ENCODE measurements at regions not wholly inside any gene's neighbourhood (a gene's known extent, or its start where the extent isn't known, plus 50 kb on each side); places are given as distances from the start of the nearest gene placed in this dataset.

GRCh38 chr5:54756301-54756700 lies 229.1 kb downstream of the ESM1 start:
- no peaks in the 10 kb centered on the region for H3K27me3 Mint-ChIP-seq (ENCODE audit: unreplicated experiment)
- H3K9me3 Mint-ChIP-seq (ENCODE audit: low read depth, unreplicated experiment) = no peaks in the 10 kb centered on the region
- H3K27ac Mint-ChIP-seq (ENCODE audit: unreplicated experiment) = no peak overlapping the region
- intact Hi-C loops (cut with micrococcal nuclease; ENCODE audit: unreplicated experiment) = no loop called here
- CTCF ChIA-PET = no interaction called here
- no peak for DNase-seq
- no peak overlapping the region for H3K4me3 Mint-ChIP-seq (ENCODE audit: low read depth, unreplicated experiment)
- no peak for TF ChIP-seq CTCF (IDR thresholded peaks at IDR 0.05; ENCODE audit: unreplicated experiment)
- H3K4me1 Mint-ChIP-seq (ENCODE audit: low read depth, unreplicated experiment) = no peaks in the 10 kb centered on the region
- H3K36me3 Mint-ChIP-seq (ENCODE audit: insufficient read depth, unreplicated experiment) = no peaks in the 10 kb centered on the region
- no TSS peak for BruUV-seq (replicated peaks)

GRCh38 chr5:54754878-54755277 lies 230.5 kb downstream of the ESM1 start:
- H3K27ac Mint-ChIP-seq (ENCODE audit: unreplicated experiment) = no peak overlapping the region
- CTCF ChIA-PET = no interaction called here
- no peaks in the 10 kb centered on the region for H3K4me1 Mint-ChIP-seq (ENCODE audit: low read depth, unreplicated experiment)

GRCh38 chr5:54754420-54754819 lies 231.0 kb downstream of the ESM1 start:
- no peaks in the 10 kb centered on the region for H3K4me1 Mint-ChIP-seq (ENCODE audit: low read depth, unreplicated experiment)
- no peaks in the 10 kb centered on the region for H3K9me3 Mint-ChIP-seq (ENCODE audit: low read depth, unreplicated experiment)
- TF ChIP-seq CTCF (IDR thresholded peaks at IDR 0.05; ENCODE audit: unreplicated experiment) = no peak
- no peaks in the 10 kb centered on the region for H3K27me3 Mint-ChIP-seq (ENCODE audit: unreplicated experiment)
- H3K36me3 Mint-ChIP-seq (ENCODE audit: insufficient read depth, unreplicated experiment) = no peaks in the 10 kb centered on the region
- DNase-seq = no peak
- H3K4me3 Mint-ChIP-seq (ENCODE audit: low read depth, unreplicated experiment) = no peak overlapping the region
- no TSS peak for BruUV-seq (replicated peaks)
- intact Hi-C loops (cut with micrococcal nuclease; ENCODE audit: unreplicated experiment) = no loop called here
- CTCF ChIA-PET = interaction anchor here (0.7 to 1.3 kb wide), 2 partner anchors 12 to 171 kb away, joined by 3 read pairs; no protein-coding TSS in a partner anchor
- no peak overlapping the region for H3K27ac Mint-ChIP-seq (ENCODE audit: unreplicated experiment)

More at GRCh38 chr5:54754878-54755277, 230.5 kb downstream of the ESM1 start:
- Mint-ChIP-seq H3K4me3 (ENCODE audit: low read depth, unreplicated experiment) (no peak overlapping the region), H3K27me3 (ENCODE audit: unreplicated experiment) (no peaks in the 10 kb centered on the region), H3K36me3 (ENCODE audit: insufficient read depth, unreplicated experiment) (no peaks in the 10 kb centered on the region), H3K9me3 (ENCODE audit: low read depth, unreplicated experiment) (no peaks in the 10 kb centered on the region)
- no peak for DNase-seq
- no TSS peak for BruUV-seq (replicated peaks)
- intact Hi-C loops (cut with micrococcal nuclease; ENCODE audit: unreplicated experiment) = no loop called here
- no peak for TF ChIP-seq CTCF (IDR thresholded peaks at IDR 0.05; ENCODE audit: unreplicated experiment)

- Mint-ChIP-seq H3K36me3 (ENCODE audit: insufficient read depth, unreplicated experiment) (no peaks in the 10 kb centered on the region), H3K4me1 (ENCODE audit: low read depth, unreplicated experiment) (no peaks in the 10 kb centered on the region), H3K4me3 (ENCODE audit: low read depth, unreplicated experiment) (no peak overlapping the region), H3K27ac (ENCODE audit: unreplicated experiment) (no peak overlapping the region), H3K27me3 (ENCODE audit: unreplicated experiment) (no peaks in the 10 kb centered on the region), H3K9me3 (ENCODE audit: low read depth, unreplicated experiment) (no peaks in the 10 kb centered on the region)
- no peak for DNase-seq
- intact Hi-C loops (cut with micrococcal nuclease; ENCODE audit: unreplicated experiment) = no loop called here
- no TSS peak for BruUV-seq (replicated peaks)
- CTCF ChIA-PET = interaction anchor here (0.7 to 1.3 kb wide), 2 partner anchors 11 to 170 kb away, joined by 3 read pairs; no protein-coding TSS in a partner anchor
- no peak for TF ChIP-seq CTCF (IDR thresholded peaks at IDR 0.05; ENCODE audit: unreplicated experiment)
Measured at GRCh38 chr5:54753753-54754152, 231.6 kb downstream of the ESM1 start.
